Hepatocyte (in vitro differentiated cells): ENCODE measurements at regions not wholly inside any gene's neighbourhood (a gene's known extent, or its start where the extent isn't known, plus 50 kb on each side); places are given as distances from the start of the nearest gene placed in this dataset.

ENCODE experiments used
- EZH2 ChIP-seq: fragments of 200-600 bp; sonication (generic); IDR thresholded peaks from 2 replicates; pipeline ENCODE4 v1.6.1; 2016; ENCODE audit warnings: antibody characterized with exemption, mild to moderate bottlenecking, borderline replicate concordance
- EZH2phosphoT487 ChIP-seq: fragments of 200-600 bp; sonication (generic); IDR thresholded peaks from one replicate; pipeline ENCODE4 v1.6.1; 2018; ENCODE audit warnings: antibody characterized with exemption, mild to moderate bottlenecking, low read depth, moderate library complexity; ENCODE audit not compliant: unreplicated experiment, severe bottlenecking
- TF ChIP-seq, protein P1 (sequence below): fragments of 200-600 bp; sonication (generic); IDR thresholded peaks from 2 replicates; pipeline ENCODE4 v1.5.1; 2016; ENCODE audit warnings: antibody characterized with exemption, mild to moderate bottlenecking; ENCODE audit not compliant: poor library complexity

DNA sequence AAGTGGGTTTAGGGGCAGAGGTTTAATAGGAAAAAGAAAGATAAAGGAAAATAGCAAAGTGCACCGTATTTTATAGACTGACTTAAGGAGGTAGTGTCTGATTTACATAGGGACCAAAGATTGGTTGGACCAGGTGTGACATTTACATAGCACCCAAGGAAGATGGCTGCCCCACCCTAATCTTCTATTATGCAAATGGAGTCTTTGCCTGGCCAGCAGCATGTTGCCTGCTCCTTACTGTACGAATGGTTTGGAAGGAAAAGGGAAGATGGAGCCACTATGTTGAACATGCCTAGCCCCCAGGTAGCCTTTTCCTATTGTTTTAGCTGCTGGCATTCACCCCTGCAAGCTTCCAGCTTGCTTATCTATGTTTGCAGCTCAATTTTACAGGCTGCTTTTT lies 146.2 kb upstream of the PDE5A start:
- TF ChIP-seq, protein P1, sequence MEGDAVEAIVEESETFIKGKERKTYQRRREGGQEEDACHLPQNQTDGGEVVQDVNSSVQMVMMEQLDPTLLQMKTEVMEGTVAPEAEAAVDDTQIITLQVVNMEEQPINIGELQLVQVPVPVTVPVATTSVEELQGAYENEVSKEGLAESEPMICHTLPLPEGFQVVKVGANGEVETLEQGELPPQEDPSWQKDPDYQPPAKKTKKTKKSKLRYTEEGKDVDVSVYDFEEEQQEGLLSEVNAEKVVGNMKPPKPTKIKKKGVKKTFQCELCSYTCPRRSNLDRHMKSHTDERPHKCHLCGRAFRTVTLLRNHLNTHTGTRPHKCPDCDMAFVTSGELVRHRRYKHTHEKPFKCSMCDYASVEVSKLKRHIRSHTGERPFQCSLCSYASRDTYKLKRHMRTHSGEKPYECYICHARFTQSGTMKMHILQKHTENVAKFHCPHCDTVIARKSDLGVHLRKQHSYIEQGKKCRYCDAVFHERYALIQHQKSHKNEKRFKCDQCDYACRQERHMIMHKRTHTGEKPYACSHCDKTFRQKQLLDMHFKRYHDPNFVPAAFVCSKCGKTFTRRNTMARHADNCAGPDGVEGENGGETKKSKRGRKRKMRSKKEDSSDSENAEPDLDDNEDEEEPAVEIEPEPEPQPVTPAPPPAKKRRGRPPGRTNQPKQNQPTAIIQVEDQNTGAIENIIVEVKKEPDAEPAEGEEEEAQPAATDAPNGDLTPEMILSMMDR, result no peak
- no peak for TF ChIP-seq EZH2phosphoT487
- no peak for TF ChIP-seq EZH2
